MM.1S (cell line): ENCODE measurements at regions not wholly inside any gene's neighbourhood (a gene's known extent, or its start where the extent isn't known, plus 50 kb on each side); places are given as distances from the start of the nearest gene placed in this dataset.

Experiments used
- DNase-seq: peaks from one replicate; pipeline ENCODE4 v3.0.0-alpha.2; 2015
- H2AFZ ChIP-seq: fragments of 300-600 bp; sonication (generic); 2 replicates; pipeline ENCODE4 v1.6.0; 2016; ENCODE audit warnings: antibody characterized with exemption, low read length
- H3F3A ChIP-seq: fragments of 300-600 bp; sonication (generic); 2 replicates; pipeline ENCODE4 v1.6.1; 2016; ENCODE audit warnings: mild to moderate bottlenecking, antibody characterized with exemption, low read length, moderate library complexity, mixed read lengths; ENCODE audit not compliant: insufficient read depth
- H3K27ac ChIP-seq: fragments of 300-600 bp; sonication (generic); 2 replicates; pipeline ENCODE4 v1.5.1; 2016; ENCODE audit warnings: mild to moderate bottlenecking, low read length
- H3K27me3 ChIP-seq: fragments of 300-600 bp; sonication (generic); replicated peaks from 2 replicates; pipeline ENCODE4 v1.6.0; 2016; ENCODE audit warnings: low read length; ENCODE audit not compliant: insufficient read depth
- H3K36me3 ChIP-seq: fragments of 300-600 bp; sonication (generic); replicated peaks from 2 replicates; pipeline ENCODE4 v1.6.1; 2016; ENCODE audit warnings: mild to moderate bottlenecking, low read length, mixed read lengths; ENCODE audit not compliant: insufficient read depth
- H3K4me1 ChIP-seq: fragments of 300-600 bp; sonication (generic); 2 replicates; pipeline ENCODE4 v1.6.1; 2016; ENCODE audit warnings: low read length, mixed read lengths
- H3K4me2 ChIP-seq: fragments of 300-600 bp; sonication (generic); 2 replicates; pipeline ENCODE4 v1.6.0; 2016; ENCODE audit warnings: low read depth, low read length
- H3K4me3 ChIP-seq: fragments of 300-600 bp; sonication (generic); 2 replicates; pipeline ENCODE4 v1.5.1; 2016; ENCODE audit warnings: low read length, mixed read lengths
- H3K79me2 ChIP-seq: fragments of 300-600 bp; sonication (generic); 2 replicates; pipeline ENCODE4 v1.6.1; 2016; ENCODE audit warnings: mixed run types, low read length, mixed read lengths
- H3K9ac ChIP-seq: fragments of 300-600 bp; sonication (generic); 2 replicates; pipeline ENCODE4 v1.6.1; 2016; ENCODE audit warnings: low read length, mixed read lengths
- H3K9me2 ChIP-seq: fragments of 300-600 bp; sonication (generic); replicated peaks from 2 replicates; pipeline ENCODE4 v1.6.1; 2016; ENCODE audit warnings: mild to moderate bottlenecking, low read length, mixed read lengths; ENCODE audit not compliant: insufficient read depth
- H3K9me3 ChIP-seq: fragments of 300-600 bp; sonication (generic); replicated peaks from 2 replicates; pipeline ENCODE4 v1.6.1; 2016; ENCODE audit warnings: mild to moderate bottlenecking, low read length, mixed read lengths; ENCODE audit not compliant: insufficient read depth
- H4K20me1 ChIP-seq: fragments of 300-600 bp; sonication (generic); 2 replicates; pipeline ENCODE4 v1.6.1; 2016; ENCODE audit warnings: mild to moderate bottlenecking, low read length, moderate library complexity, mixed read lengths; ENCODE audit not compliant: insufficient read depth
- CTCF ChIP-seq: fragments of 300-600 bp; sonication (generic); IDR thresholded peaks from 2 replicates; pipeline ENCODE4 v1.5.1; 2016; ENCODE audit warnings: antibody characterized with exemption, low read length, mixed read lengths
- EZH2 ChIP-seq: fragments of 300-600 bp; sonication (generic); optimal IDR thresholded peaks from 2 replicates; pipeline ENCODE3; 2017; ENCODE audit warnings: low read depth, mild to moderate bottlenecking, antibody characterized with exemption, low read length, mixed read lengths
- EZH2phosphoT487 ChIP-seq: fragments of 300-600 bp; sonication (generic); IDR thresholded peaks from 2 replicates; pipeline ENCODE4 v1.6.1; 2018; ENCODE audit warnings: antibody characterized with exemption, low read length

DNA sequence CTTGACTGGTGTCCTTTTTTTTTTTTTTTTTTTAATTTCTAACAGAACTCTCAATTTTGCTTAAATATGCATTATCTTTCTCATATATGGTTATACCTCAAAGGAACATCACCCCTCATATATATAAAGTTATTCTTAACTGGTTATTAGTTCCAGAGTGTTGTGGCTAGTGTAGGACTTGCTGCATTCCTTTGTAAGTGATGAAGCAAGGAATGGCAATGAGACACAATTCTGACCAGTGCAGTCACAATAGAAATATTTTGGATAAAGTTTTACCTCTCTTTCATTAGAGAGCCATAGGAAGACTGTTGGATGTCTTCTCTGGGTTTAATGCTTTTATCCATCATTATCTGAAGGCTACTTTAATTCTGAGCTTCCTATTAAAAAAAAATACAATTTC lies 75.5 kb upstream of the CBLB start:
- Histone ChIP-seq H3K4me1 (no peaks in the 10 kb centered on the region), H3K27ac (no peak overlapping the region), H3K4me2 (no peak overlapping the region), H3K27me3 (no peaks in the 10 kb centered on the region), H2AFZ (no peak overlapping the region), H3K79me2 (no peaks in the 10 kb centered on the region), H3F3A (no peaks in the 10 kb centered on the region), H4K20me1 (no peaks in the 10 kb centered on the region), H3K9me3 (no peaks in the 10 kb centered on the region), H3K4me3 (no peak overlapping the region), H3K9me2 (no peaks in the 10 kb centered on the region), H3K9ac (no peak overlapping the region), H3K36me3 (no peaks in the 10 kb centered on the region)
- no peak for TF ChIP-seq EZH2phosphoT487
- TF ChIP-seq EZH2, result no peak
- no peak for TF ChIP-seq CTCF
- DNase-seq, result no peak

GRCh38 chr3:105944721-105945120 lies 75.9 kb upstream of the CBLB start:
- no peak for DNase-seq
- Histone ChIP-seq H3F3A (no peaks in the 10 kb centered on the region), H3K27ac (no peak overlapping the region), H3K9me2 (no peaks in the 10 kb centered on the region), H3K9ac (no peak overlapping the region), H3K9me3 (no peaks in the 10 kb centered on the region), H3K4me1 (no peaks in the 10 kb centered on the region), H3K4me2 (no peak overlapping the region), H3K36me3 (no peaks in the 10 kb centered on the region), H2AFZ (no peak overlapping the region), H3K79me2 (no peaks in the 10 kb centered on the region), H3K4me3 (no peak overlapping the region), H3K27me3 (no peaks in the 10 kb centered on the region), H4K20me1 (no peaks in the 10 kb centered on the region)
- TF ChIP-seq EZH2phosphoT487 (no peak), CTCF (no peak), EZH2 (no peak)

GRCh38 chr3:105948101-105948500 lies 79.3 kb upstream of the CBLB start:
- TF ChIP-seq EZH2, result no peak
- no peak for TF ChIP-seq CTCF
- TF ChIP-seq EZH2phosphoT487, result no peak
- Histone ChIP-seq H3K27ac (no peak overlapping the region), H3K4me1 (no peaks in the 10 kb centered on the region), H4K20me1 (no peaks in the 10 kb centered on the region), H3F3A (no peaks in the 10 kb centered on the region), H3K4me3 (no peak overlapping the region), H3K27me3 (no peaks in the 10 kb centered on the region), H3K9me3 (no peaks in the 10 kb centered on the region), H3K9ac (no peak overlapping the region), H3K79me2 (no peaks in the 10 kb centered on the region), H3K4me2 (no peak overlapping the region), H2AFZ (no peak overlapping the region), H3K9me2 (no peaks in the 10 kb centered on the region), H3K36me3 (no peaks in the 10 kb centered on the region)
- no peak for DNase-seq
